ENCODE measurements at regions not wholly inside any gene's neighbourhood (a gene's known extent, or its start where the extent isn't known, plus 50 kb on each side); places are given as distances from the start of the nearest gene placed in this dataset.

GRCh38 chr22:48581796-48582469 is 1245.7 kb downstream of the BRD1 start:
- H3K27ac ChIP-seq, result no peak overlapping the region
- TF ChIP-seq, protein P1, sequence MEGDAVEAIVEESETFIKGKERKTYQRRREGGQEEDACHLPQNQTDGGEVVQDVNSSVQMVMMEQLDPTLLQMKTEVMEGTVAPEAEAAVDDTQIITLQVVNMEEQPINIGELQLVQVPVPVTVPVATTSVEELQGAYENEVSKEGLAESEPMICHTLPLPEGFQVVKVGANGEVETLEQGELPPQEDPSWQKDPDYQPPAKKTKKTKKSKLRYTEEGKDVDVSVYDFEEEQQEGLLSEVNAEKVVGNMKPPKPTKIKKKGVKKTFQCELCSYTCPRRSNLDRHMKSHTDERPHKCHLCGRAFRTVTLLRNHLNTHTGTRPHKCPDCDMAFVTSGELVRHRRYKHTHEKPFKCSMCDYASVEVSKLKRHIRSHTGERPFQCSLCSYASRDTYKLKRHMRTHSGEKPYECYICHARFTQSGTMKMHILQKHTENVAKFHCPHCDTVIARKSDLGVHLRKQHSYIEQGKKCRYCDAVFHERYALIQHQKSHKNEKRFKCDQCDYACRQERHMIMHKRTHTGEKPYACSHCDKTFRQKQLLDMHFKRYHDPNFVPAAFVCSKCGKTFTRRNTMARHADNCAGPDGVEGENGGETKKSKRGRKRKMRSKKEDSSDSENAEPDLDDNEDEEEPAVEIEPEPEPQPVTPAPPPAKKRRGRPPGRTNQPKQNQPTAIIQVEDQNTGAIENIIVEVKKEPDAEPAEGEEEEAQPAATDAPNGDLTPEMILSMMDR (conservative IDR thresholded peaks at IDR 0.05), result no peak

DNA sequence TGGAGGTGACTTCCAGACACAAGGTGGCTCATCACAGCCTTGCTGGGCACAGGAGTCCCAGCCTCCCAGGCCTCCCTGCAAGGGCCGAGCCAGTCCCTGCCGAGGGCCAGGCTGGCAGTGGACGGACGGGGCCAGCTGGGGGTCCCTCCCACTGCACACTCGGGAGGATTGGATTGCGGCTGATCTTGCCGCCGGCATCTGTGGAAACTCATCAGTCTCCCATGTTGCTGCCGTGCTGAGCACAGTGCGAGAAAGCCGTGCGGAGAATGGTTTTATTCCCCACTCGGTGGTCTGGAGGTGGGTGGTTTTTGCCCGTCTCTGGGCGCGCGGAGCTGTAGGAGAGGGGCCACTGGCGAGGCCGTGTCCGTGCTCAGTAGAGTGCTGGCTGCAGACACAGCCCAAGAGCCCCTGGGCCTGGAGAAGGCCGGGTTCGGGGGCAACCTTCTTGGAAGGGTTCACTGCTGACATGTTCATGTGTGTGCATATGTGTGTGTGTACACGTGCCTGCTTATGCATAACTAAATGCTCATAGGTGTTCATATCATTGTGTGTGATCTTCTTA is 1246.4 kb downstream of the BRD1 start:
- TF ChIP-seq, protein P1 (conservative IDR thresholded peaks at IDR 0.05), result no peak

GRCh38 chr22:48580481-48580970 is 1247.1 kb downstream of the BRD1 start:
- TF ChIP-seq, protein P1 (conservative IDR thresholded peaks at IDR 0.05), result no peak
- H3K27ac ChIP-seq, result no peak overlapping the region

More for the DNA sequence above, 1246.4 kb downstream of the BRD1 start:
- no peak overlapping the region for H3K27ac ChIP-seq

DNA sequence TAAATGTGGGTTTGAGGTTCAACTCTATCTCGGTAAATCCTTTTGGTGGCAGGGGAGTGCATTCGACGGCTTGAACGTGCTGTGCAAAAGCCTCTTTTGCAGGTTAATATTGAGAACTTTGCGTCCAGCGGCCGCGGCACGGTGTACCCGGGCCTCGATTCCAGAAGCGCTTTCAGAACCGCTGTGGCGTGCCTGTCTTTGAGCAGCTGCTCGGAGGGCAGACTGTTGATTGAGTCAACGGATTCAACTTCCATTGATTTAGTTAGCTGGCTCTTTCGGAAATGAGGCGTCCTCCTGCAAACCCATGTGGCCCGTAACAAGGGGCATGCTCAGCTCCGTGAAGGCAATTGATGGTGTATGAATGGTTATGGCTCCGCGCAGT is 1247.8 kb downstream of the BRD1 start:
- TF ChIP-seq, protein P1 (conservative IDR thresholded peaks at IDR 0.05), result no peak
- H3K27ac ChIP-seq, result no peak overlapping the region

GRCh38 chr22:48579043-48579927 is 1248.4 kb downstream of the BRD1 start:
- TF ChIP-seq, protein P1 (conservative IDR thresholded peaks at IDR 0.05), result no peak
- H3K27ac ChIP-seq, result no peak overlapping the region

- TF ChIP-seq, protein P1 (conservative IDR thresholded peaks at IDR 0.05), result no peak
- no peak overlapping the region for H3K27ac ChIP-seq
Measured at GRCh38 chr22:48578138-48579042, 1249.3 kb downstream of the BRD1 start.

Data from VCaP (cell line).